Keratinocyte (primary cell): ENCODE measurements at regions not wholly inside any gene's neighbourhood (a gene's known extent, or its start where the extent isn't known, plus 50 kb on each side); places are given as distances from the start of the nearest gene placed in this dataset.

ENCODE experiments used
- DNase-seq: peaks from one replicate; pipeline ENCODE4 v3.0.0-alpha.2; 2011; ENCODE audit warnings: low read depth, missing footprints, low spot score
- FAIRE-seq: peaks from 2 replicates; lab custom pipeline; 2011; peaks lifted over from hg19 to GRCh38; lab: Jason Lieb, UNC
- H2AFZ ChIP-seq: 2 replicates; pipeline ENCODE4 v1.6.0; 2012; ENCODE audit warnings: low read length, control low read depth, inconsistent platforms; ENCODE audit not compliant: control insufficient read depth
- H3K27ac ChIP-seq: 2 replicates; pipeline ENCODE4 v1.5.1; 2011; ENCODE audit warnings: low read length; ENCODE audit not compliant: control insufficient read depth, insufficient read depth
- H3K27me3 ChIP-seq: 3 replicates; pipeline ENCODE4 v1.6.0; 2011; ENCODE audit warnings: low read length; ENCODE audit not compliant: control insufficient read depth, insufficient read depth; ENCODE audit errors: extremely low read depth
- H3K36me3 ChIP-seq, 2 experiments: 2 replicates in 1 of 2; 3 replicates in 1 of 2; pipeline ENCODE4 v1.5.1; 2011; ENCODE audit warnings: low read length in 2 of 2, mild to moderate bottlenecking in 1 of 2; ENCODE audit not compliant: control insufficient read depth in 2 of 2, insufficient read depth in 2 of 2; ENCODE audit errors: extremely low read depth in 1 of 2
- H3K4me1 ChIP-seq: 3 replicates; pipeline ENCODE4 v1.5.1; 2011; ENCODE audit warnings: low read length; ENCODE audit not compliant: control insufficient read depth, insufficient read depth; ENCODE audit errors: extremely low read depth
- H3K4me2 ChIP-seq: 3 replicates; pipeline ENCODE4 v1.6.0; 2011; ENCODE audit warnings: low read depth, low read length; ENCODE audit not compliant: control insufficient read depth, insufficient read depth; ENCODE audit errors: extremely low read depth
- H3K4me3 ChIP-seq, 3 experiments: fragments of 200-600 bp in 1 of 3; sonication (generic) in 1 of 3; 2 replicates in 2 of 3; 3 replicates in 1 of 3; pipeline ENCODE4 v1.5.1; 2011 to 2016; ENCODE audit warnings: low read length in 3 of 3, mild to moderate bottlenecking in 3 of 3, control low read depth in 2 of 3, inconsistent platforms in 1 of 3, low read depth in 1 of 3, mixed read lengths in 1 of 3, mixed run types in 1 of 3, moderate library complexity in 1 of 3; ENCODE audit not compliant: control insufficient read depth in 2 of 3, insufficient read depth in 2 of 3; ENCODE audit errors: extremely low read depth in 1 of 3
- H3K79me2 ChIP-seq: 2 replicates; pipeline ENCODE4 v1.6.0; 2012; ENCODE audit warnings: low read length; ENCODE audit not compliant: control insufficient read depth, insufficient read depth
- H3K9ac ChIP-seq: 3 replicates; pipeline ENCODE4 v1.6.0; 2011; ENCODE audit warnings: low read length; ENCODE audit not compliant: control insufficient read depth, insufficient read depth; ENCODE audit errors: extremely low read depth
- H3K9me1 ChIP-seq: 3 replicates; pipeline ENCODE4 v1.6.0; 2011; ENCODE audit warnings: low read length; ENCODE audit not compliant: control insufficient read depth, insufficient read depth; ENCODE audit errors: extremely low read depth
- H3K9me3 ChIP-seq: 2 replicates; pipeline ENCODE4 v1.5.1; 2012; ENCODE audit warnings: low read depth, low read length; ENCODE audit not compliant: control insufficient read depth
- H4K20me1 ChIP-seq: 3 replicates; pipeline ENCODE4 v1.6.0; 2011; ENCODE audit warnings: low read length; ENCODE audit not compliant: control insufficient read depth, insufficient read depth; ENCODE audit errors: extremely low read depth
- CTCF ChIP-seq, 3 experiments: IDR thresholded peaks in 1 of 3; conservative IDR thresholded peaks in 1 of 3; optimal IDR thresholded peaks in 1 of 3; 2 replicates in 2 of 3; 3 replicates in 1 of 3; pipeline versions ENCODE3 to v1.5.1; 2011; ENCODE audit warnings: low read length in 3 of 3, mild to moderate bottlenecking in 3 of 3, moderate library complexity in 2 of 3, control low read depth in 1 of 3, inconsistent platforms in 1 of 3; ENCODE audit not compliant: insufficient read depth in 2 of 3; ENCODE audit errors: extremely low read depth in 1 of 3
- EZH2 ChIP-seq: IDR thresholded peaks from one replicate; pipeline ENCODE4 v1.6.1; 2012; ENCODE audit warnings: inconsistent platforms, mild to moderate bottlenecking, low read length, moderate library complexity
- dilution Hi-C: fragments of 300-500 bp; cut with MboI; formaldehyde crosslinking; loops from one replicate; pipeline ENCODE4 v1.7.0; 2020; ENCODE audit warnings: low sequenced_read_pairs; ENCODE audit not compliant: extremely low pct_ligation_motif_present

- H3K27ac ChIP-seq = no peak overlapping the region
- FAIRE-seq (no peak), DNase-seq (no peak)
- no peak overlapping the region for H3K4me2 ChIP-seq
- no peaks in the 10 kb centered on the region for H3K36me3 ChIP-seq
- no peaks in the 10 kb centered on the region for H3K27me3 ChIP-seq
- TF ChIP-seq EZH2 (no peak), CTCF (optimal IDR thresholded peaks at IDR 0.05 in 1 of 3, IDR thresholded peaks at IDR 0.05 in 1 of 3, conservative IDR thresholded peaks at IDR 0.05 in 1 of 3; ENCODE audit: extremely low read depth in 1 of 3, insufficient read depth in 2 of 3, low read length in 3 of 3) (no peak)
- H2AFZ ChIP-seq = no peak overlapping the region
- no peaks in the 10 kb centered on the region for H3K9me1 ChIP-seq
- H3K79me2 ChIP-seq = no peaks in the 10 kb centered on the region
- H3K9me3 ChIP-seq = no peaks in the 10 kb centered on the region
- H3K9ac ChIP-seq = no peak overlapping the region
- peaks cover 30% of the 10 kb centered on the region for H3K4me1 ChIP-seq
- no peaks in the 10 kb centered on the region for H4K20me1 ChIP-seq
- no peak overlapping the region for H3K4me3 ChIP-seq
- dilution Hi-C loops = no loop called here
Observed at GRCh38 chr2:207221731-207222130, 56.0 kb upstream of the KLF7 start.

DNA sequence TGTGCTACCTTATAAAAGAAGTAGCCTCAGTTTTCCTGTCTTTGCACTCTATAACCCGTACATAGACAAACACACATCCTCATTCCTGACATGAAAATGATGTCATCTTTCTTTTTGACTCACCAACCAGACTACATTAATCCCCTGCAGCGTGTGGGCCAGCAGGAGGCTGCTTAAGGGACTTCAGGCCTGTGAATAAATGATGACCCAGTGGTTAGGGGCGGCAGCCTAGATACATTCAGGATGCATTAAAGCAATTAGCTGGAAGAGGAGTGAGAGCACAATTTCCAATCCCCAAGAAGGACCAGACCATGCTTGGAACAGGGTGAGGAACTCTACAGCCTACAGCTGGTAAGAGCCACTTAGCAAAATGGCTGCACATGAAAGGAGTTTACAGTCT, 57.3 kb upstream of the KLF7 start:
- Histone ChIP-seq H2AFZ (no peak overlapping the region), H3K27me3 (no peaks in the 10 kb centered on the region), H3K4me1 (peaks cover 35% of the 10 kb centered on the region), H3K36me3 (no peaks in the 10 kb centered on the region), H3K9me3 (no peaks in the 10 kb centered on the region), H3K9ac (no peak overlapping the region), H3K79me2 (no peaks in the 10 kb centered on the region), H3K9me1 (no peaks in the 10 kb centered on the region), H3K27ac (no peak overlapping the region), H3K4me3 (no peak overlapping the region), H3K4me2 (no peak overlapping the region), H4K20me1 (no peaks in the 10 kb centered on the region)
- peak; percentile 86 for FAIRE-seq
- DNase-seq = no peak
- TF ChIP-seq EZH2 = no peak
- TF ChIP-seq CTCF (optimal IDR thresholded peaks at IDR 0.05 in 1 of 3, IDR thresholded peaks at IDR 0.05 in 1 of 3, conservative IDR thresholded peaks at IDR 0.05 in 1 of 3; ENCODE audit: extremely low read depth in 1 of 3, insufficient read depth in 2 of 3, low read length in 3 of 3) = no peak
- dilution Hi-C loops = no loop called here
